Liver (tissue), 3 donors: ENCODE measurements at regions not wholly inside any gene's neighbourhood (a gene's known extent, or its start where the extent isn't known, plus 50 kb on each side); places are given as distances from the start of the nearest gene placed in this dataset.

Experiments used
- CTCF ChIP-seq: fragments of 150-350 bp; IDR thresholded peaks from 2 replicates; pipeline ENCODE4 v1.5.1; 2017; ENCODE audit warnings: improper control_type of control experiment, low read depth, low read length; ENCODE audit not compliant: missing input control
- FOXA1 ChIP-seq: IDR thresholded peaks from 2 replicates; pipeline ENCODE4 v1.6.1; 2016; ENCODE audit warnings: antibody characterized with exemption
- GABPA ChIP-seq, 2 donors: IDR thresholded peaks in 1 of 2; conservative IDR thresholded peaks in 1 of 2; 2 replicates each; pipeline ENCODE4 v1.6.1; 2016; ENCODE audit warnings: antibody characterized with exemption in 2 of 2, mild to moderate bottlenecking in 1 of 2, moderate library complexity in 1 of 2
- JUND ChIP-seq, 2 donors: IDR thresholded peaks; 2 replicates each; pipeline ENCODE4 v1.6.1; 2016; ENCODE audit warnings: antibody characterized with exemption in 2 of 2
- REST ChIP-seq: IDR thresholded peaks from 2 replicates; pipeline ENCODE4 v1.6.1; 2016; ENCODE audit warnings: antibody characterized with exemption, mild to moderate bottlenecking
- SP1 ChIP-seq: IDR thresholded peaks from 2 replicates; pipeline ENCODE4 v1.6.1; 2018; ENCODE audit warnings: antibody characterized with exemption, mild to moderate bottlenecking
- TF ChIP-seq, protein P1 (sequence below): IDR thresholded peaks from 2 replicates; pipeline ENCODE4 v1.6.1; 2016; ENCODE audit warnings: antibody characterized with exemption
- donor health status: healthy.
- donor health status: healthy.

DNA sequence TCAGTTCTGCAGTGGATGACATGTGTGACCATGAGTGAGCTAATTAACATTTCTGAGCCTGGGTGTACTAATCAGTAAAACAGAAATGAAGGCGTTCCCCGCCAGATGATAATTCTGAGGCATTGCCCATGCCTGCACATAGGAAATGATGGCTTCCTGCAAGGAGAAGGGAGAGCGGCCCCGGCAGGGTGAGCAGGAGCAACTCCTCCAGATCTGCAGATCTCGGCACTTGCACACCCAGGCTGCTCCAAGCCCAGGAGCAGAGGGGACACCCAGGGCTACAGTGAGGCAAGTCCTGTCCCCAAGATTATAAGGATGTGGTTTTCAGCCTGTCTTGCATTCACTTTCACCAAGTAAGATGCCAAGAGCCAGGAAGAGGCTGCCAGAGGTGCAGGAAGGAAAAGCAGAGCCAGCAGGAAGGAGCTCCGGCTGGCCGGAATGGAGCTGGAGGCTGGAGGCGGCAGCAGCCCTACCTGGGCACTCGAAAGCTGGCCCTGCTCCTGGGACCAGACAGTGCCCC, 177.5 kb upstream of the CST7 start:
- TF ChIP-seq CTCF: no peak
- no peak for TF ChIP-seq GABPA (IDR thresholded peaks at IDR 0.05 in 1 of 2, conservative IDR thresholded peaks at IDR 0.05 in 1 of 2)
- no peak for TF ChIP-seq REST
- TF ChIP-seq, protein P1, sequence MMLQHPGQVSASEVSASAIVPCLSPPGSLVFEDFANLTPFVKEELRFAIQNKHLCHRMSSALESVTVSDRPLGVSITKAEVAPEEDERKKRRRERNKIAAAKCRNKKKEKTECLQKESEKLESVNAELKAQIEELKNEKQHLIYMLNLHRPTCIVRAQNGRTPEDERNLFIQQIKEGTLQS: no peak
- no peak for TF ChIP-seq FOXA1
- no peak for TF ChIP-seq JUND (IDR thresholded peaks at IDR 0.05)
- no peak for TF ChIP-seq SP1
